ENCODE measurements at regions not wholly inside any gene's neighbourhood (a gene's known extent, or its start where the extent isn't known, plus 50 kb on each side); places are given as distances from the start of the nearest gene placed in this dataset.

- 88% methylated on average over 13 of the region's 13 CpGs for WGBS (ENCODE audit: insufficient coverage)
- H3K27me3 Mint-ChIP-seq (ENCODE audit: low read depth in 2 of 2), result peaks cover 0 to 6% of the 10 kb centered on the region in 2 donors
- ATAC-seq, result no peak
These were observed 140.1 kb upstream of the THBS2 start for GRCh38 chr6:169393753-169394152.

DNA sequence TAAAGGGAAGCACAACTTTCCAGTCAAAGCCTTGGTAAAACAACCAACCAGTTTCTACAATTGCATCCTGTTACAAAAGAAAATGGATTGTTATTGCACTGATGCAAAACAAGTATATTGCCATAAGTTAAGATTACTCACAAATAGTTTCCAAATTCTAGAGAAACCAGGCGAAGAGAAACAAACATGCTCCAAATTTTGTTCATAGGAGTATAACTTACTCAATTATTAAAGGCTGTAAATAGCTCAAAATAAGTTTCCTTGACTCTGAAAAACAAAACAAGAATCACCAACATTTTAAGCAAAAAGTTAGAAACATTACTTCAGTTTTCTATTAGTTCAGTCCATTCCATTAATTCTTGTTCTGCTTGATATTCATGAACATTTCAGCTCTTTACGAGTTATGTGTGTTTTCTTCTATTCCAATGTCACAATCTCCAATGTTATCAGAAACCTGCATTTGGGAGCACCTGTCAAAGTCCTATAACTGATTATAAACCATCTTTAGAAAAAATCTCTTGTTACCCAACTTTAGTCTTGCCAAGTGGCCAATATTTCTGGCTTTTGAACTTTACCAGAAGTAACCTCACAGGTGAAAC is 137.9 kb upstream of the THBS2 start:
- Mint-ChIP-seq H3K36me3 (no peaks in the 10 kb centered on the region), H3K27ac (no peak overlapping the region), H3K4me3 (no peak overlapping the region), H3K27me3 (ENCODE audit: low read depth in 2 of 2) (peaks cover 8 to 11% of the 10 kb centered on the region in 2 donors), H3K4me1 (no peaks in the 10 kb centered on the region), H3K9me3 (peaks cover 0 to 4% of the 10 kb centered on the region in 2 donors)
- H3K4me3 ChIP-seq (ENCODE audit: low read length), result no peak overlapping the region
- H3K27me3 ChIP-seq (ENCODE audit: control insufficient read depth, insufficient read depth, low read length), result no peaks in the 10 kb centered on the region
- no peaks in the 10 kb centered on the region for H3K4me1 ChIP-seq (ENCODE audit: control insufficient read depth, insufficient read depth, low read length)
- WGBS (ENCODE audit: insufficient coverage), result 82% methylated on average over 1 of the region's 2 CpGs
- ATAC-seq, result no peak
- intact Hi-C loops (cut with micrococcal nuclease), result no loop called here
- H3K27ac ChIP-seq (ENCODE audit: low read length), result no peak overlapping the region
- no peak for DNase-seq
- no peaks in the 10 kb centered on the region for H3K9me3 ChIP-seq (ENCODE audit: control insufficient read depth, insufficient read depth, low read length)
- no peaks in the 10 kb centered on the region for H3K36me3 ChIP-seq (ENCODE audit: control insufficient read depth, insufficient read depth, low read length)
- TF ChIP-seq, protein P1, sequence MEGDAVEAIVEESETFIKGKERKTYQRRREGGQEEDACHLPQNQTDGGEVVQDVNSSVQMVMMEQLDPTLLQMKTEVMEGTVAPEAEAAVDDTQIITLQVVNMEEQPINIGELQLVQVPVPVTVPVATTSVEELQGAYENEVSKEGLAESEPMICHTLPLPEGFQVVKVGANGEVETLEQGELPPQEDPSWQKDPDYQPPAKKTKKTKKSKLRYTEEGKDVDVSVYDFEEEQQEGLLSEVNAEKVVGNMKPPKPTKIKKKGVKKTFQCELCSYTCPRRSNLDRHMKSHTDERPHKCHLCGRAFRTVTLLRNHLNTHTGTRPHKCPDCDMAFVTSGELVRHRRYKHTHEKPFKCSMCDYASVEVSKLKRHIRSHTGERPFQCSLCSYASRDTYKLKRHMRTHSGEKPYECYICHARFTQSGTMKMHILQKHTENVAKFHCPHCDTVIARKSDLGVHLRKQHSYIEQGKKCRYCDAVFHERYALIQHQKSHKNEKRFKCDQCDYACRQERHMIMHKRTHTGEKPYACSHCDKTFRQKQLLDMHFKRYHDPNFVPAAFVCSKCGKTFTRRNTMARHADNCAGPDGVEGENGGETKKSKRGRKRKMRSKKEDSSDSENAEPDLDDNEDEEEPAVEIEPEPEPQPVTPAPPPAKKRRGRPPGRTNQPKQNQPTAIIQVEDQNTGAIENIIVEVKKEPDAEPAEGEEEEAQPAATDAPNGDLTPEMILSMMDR (IDR thresholded peaks at IDR 0.05), result no peak

More at GRCh38 chr6:169393753-169394152, 140.1 kb upstream of the THBS2 start:
- intact Hi-C loops (cut with micrococcal nuclease), result no loop called here
- Mint-ChIP-seq H3K4me3 (no peak overlapping the region), H3K36me3 (no peaks in the 10 kb centered on the region), H3K27ac (no peak overlapping the region), H3K4me1 (no peaks in the 10 kb centered on the region), H3K9me3 (peaks cover 0 to 4% of the 10 kb centered on the region in 2 donors)
- DNase-seq, result no peak
- H3K36me3 ChIP-seq (ENCODE audit: control insufficient read depth, insufficient read depth, low read length), result no peaks in the 10 kb centered on the region
- no peaks in the 10 kb centered on the region for H3K9me3 ChIP-seq (ENCODE audit: control insufficient read depth, insufficient read depth, low read length)
- H3K27me3 ChIP-seq (ENCODE audit: control insufficient read depth, insufficient read depth, low read length), result no peaks in the 10 kb centered on the region
- TF ChIP-seq, protein P1 (IDR thresholded peaks at IDR 0.05), result no peak
- H3K4me1 ChIP-seq (ENCODE audit: control insufficient read depth, insufficient read depth, low read length), result no peaks in the 10 kb centered on the region
- no peak overlapping the region for H3K27ac ChIP-seq (ENCODE audit: low read length)
- no peak overlapping the region for H3K4me3 ChIP-seq (ENCODE audit: low read length)

DNA sequence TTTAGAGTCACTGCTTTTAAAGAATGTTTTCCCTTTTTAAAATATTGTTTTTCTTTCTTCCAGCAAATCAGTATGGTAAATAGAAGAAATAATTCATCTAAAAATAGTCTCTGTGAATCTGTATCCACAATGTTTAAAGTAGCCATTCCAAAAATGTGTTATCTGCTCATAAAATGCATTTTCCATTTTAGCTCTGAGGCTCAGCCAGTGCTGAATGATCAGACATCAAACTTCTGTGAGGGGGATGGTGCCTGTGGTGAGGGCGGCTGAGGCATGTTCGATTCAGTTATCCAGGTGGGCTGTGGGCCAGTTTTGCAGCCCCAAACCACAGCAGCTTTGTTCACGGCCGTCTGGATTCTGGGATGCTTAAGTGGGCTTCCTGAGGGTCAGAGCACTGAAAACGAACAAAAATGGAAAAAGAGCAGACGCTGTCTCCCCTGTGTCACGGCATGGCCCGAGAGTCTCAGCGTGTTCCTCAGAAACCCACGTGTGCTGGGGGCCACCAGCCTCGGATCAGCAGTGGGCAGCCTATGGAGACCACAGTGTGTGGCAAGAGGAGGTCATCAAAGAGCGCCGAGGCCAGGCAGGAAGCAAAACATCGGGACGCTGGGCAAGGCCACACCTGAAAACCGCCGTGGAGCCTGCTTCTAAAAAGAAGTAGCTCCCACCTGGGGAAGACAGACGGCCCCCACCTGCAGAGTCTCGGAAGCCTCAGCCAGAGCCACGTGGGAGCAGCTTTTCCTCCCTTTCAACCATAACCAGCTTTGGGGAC is 134.9 kb upstream of the THBS2 start:
- DNase-seq (no peak), ATAC-seq (no peak)
- TF ChIP-seq, protein P1 (IDR thresholded peaks at IDR 0.05), result no peak
- intact Hi-C loops (cut with micrococcal nuclease), result no loop called here
- no peak overlapping the region for H3K27ac Mint-ChIP-seq
- H3K27me3 Mint-ChIP-seq (ENCODE audit: low read depth in 2 of 2), result peaks cover 8 to 15% of the 10 kb centered on the region in 2 donors
- H3K36me3 Mint-ChIP-seq, result no peaks in the 10 kb centered on the region
- no peaks in the 10 kb centered on the region for H3K36me3 ChIP-seq (ENCODE audit: control insufficient read depth, insufficient read depth, low read length)
- peaks cover 0 to 4% of the 10 kb centered on the region in 2 donors for H3K9me3 Mint-ChIP-seq
- no peak overlapping the region for H3K4me3 Mint-ChIP-seq
- 87% methylated on average over 20 of the region's 20 CpGs for WGBS (ENCODE audit: insufficient coverage)
- no peaks in the 10 kb centered on the region for H3K27me3 ChIP-seq (ENCODE audit: control insufficient read depth, insufficient read depth, low read length)
- no peak overlapping the region for H3K4me3 ChIP-seq (ENCODE audit: low read length)
- no peak overlapping the region for H3K27ac ChIP-seq (ENCODE audit: low read length)
- H3K4me1 ChIP-seq (ENCODE audit: control insufficient read depth, insufficient read depth, low read length), result no peaks in the 10 kb centered on the region
- no peaks in the 10 kb centered on the region for H3K4me1 Mint-ChIP-seq
- H3K9me3 ChIP-seq (ENCODE audit: control insufficient read depth, insufficient read depth, low read length), result no peaks in the 10 kb centered on the region
